ENCODE measurements at regions not wholly inside any gene's neighbourhood (a gene's known extent, or its start where the extent isn't known, plus 50 kb on each side); places are given as distances from the start of the nearest gene placed in this dataset.

GRCh38 chr6:132244744-132245143 is 156.5 kb downstream of the MOXD1 start:
- DNase-seq (no peak), ATAC-seq (no peak)
- intact Hi-C loops (cut with micrococcal nuclease), result no loop called here

GRCh38 chr6:132236744-132237143 is 164.5 kb downstream of the MOXD1 start:
- DNase-seq, result no peak
- ATAC-seq, result no peak
- intact Hi-C loops (cut with micrococcal nuclease), result no loop called here

- no peak for DNase-seq
- no peak for ATAC-seq
- intact Hi-C loops (cut with micrococcal nuclease), result no loop called here
Measured at GRCh38 chr6:132236281-132236680, 165.0 kb downstream of the MOXD1 start.

GRCh38 chr6:132235596-132236280 is 165.5 kb downstream of the MOXD1 start:
- intact Hi-C loops (cut with micrococcal nuclease), result no loop called here
- DNase-seq (no peak), ATAC-seq (no peak)

GRCh38 chr6:132234356-132234755 is 166.9 kb downstream of the MOXD1 start:
- DNase-seq (no peak), ATAC-seq (no peak)

GRCh38 chr6:132231121-132231884 is 170.0 kb downstream of the MOXD1 start:
- DNase-seq (no peak), ATAC-seq (no peak)
- intact Hi-C loops (cut with micrococcal nuclease), result no loop called here

More at GRCh38 chr6:132234356-132234755, 166.9 kb downstream of the MOXD1 start:
- intact Hi-C loops (cut with micrococcal nuclease), result no loop called here

- no peak for DNase-seq
- no peak for ATAC-seq
- intact Hi-C loops (cut with micrococcal nuclease), result no loop called here
Measured at GRCh38 chr6:132228894-132229293, 172.4 kb downstream of the MOXD1 start.

GRCh38 chr6:132227904-132228303 is 173.4 kb downstream of the MOXD1 start:
- ATAC-seq (peak; percentile 66), DNase-seq (no peak)
- intact Hi-C loops (cut with micrococcal nuclease), result no loop called here

GRCh38 chr6:132224943-132225342 is 176.3 kb downstream of the MOXD1 start:
- ATAC-seq (no peak), DNase-seq (no peak)
- intact Hi-C loops (cut with micrococcal nuclease), result no loop called here

GRCh38 chr6:132220800-132221199 is 180.5 kb downstream of the MOXD1 start:
- DNase-seq (no peak), ATAC-seq (no peak)
- intact Hi-C loops (cut with micrococcal nuclease), result no loop called here

GRCh38 chr6:132219901-132220300 is 181.4 kb downstream of the MOXD1 start:
- ATAC-seq (no peak), DNase-seq (no peak)
- intact Hi-C loops (cut with micrococcal nuclease), result loop anchor here (5.0 kb wide), 1 partner anchor 293 kb away; no protein-coding TSS in a partner anchor

GRCh38 chr6:132218059-132218696 is 183.1 kb downstream of the MOXD1 start:
- DNase-seq (no peak), ATAC-seq (no peak)
- intact Hi-C loops (cut with micrococcal nuclease), result loop anchor here (5.0 kb wide), 1 partner anchor 291 kb away; no protein-coding TSS in a partner anchor

GRCh38 chr6:132215805-132216204 is 185.5 kb downstream of the MOXD1 start:
- ATAC-seq, result no peak
- no peak for DNase-seq
- intact Hi-C loops (cut with micrococcal nuclease), result loop anchor here (5.0 kb wide), 1 partner anchor 289 kb away; no protein-coding TSS in a partner anchor

- no peak for ATAC-seq
- intact Hi-C loops (cut with micrococcal nuclease), result loop anchor here (5.0 kb wide), 1 partner anchor 287 kb away; no protein-coding TSS in a partner anchor
- DNase-seq, result no peak
Measured at GRCh38 chr6:132214716-132215115, 186.6 kb downstream of the MOXD1 start.

- intact Hi-C loops (cut with micrococcal nuclease), result no loop called here
Measured at GRCh38 chr6:132213732-132214131, 187.5 kb downstream of the MOXD1 start.

GRCh38 chr6:132213191-132213590 is 188.1 kb downstream of the MOXD1 start:
- intact Hi-C loops (cut with micrococcal nuclease), result no loop called here
- ATAC-seq (no peak), DNase-seq (no peak)

More at GRCh38 chr6:132213732-132214131, 187.5 kb downstream of the MOXD1 start:
- DNase-seq, result no peak
- no peak for ATAC-seq

- DNase-seq (no peak), ATAC-seq (no peak)
- intact Hi-C loops (cut with micrococcal nuclease), result no loop called here
Measured at GRCh38 chr6:132210886-132211563, 190.2 kb downstream of the MOXD1 start.

- no peak for DNase-seq
- no peak for ATAC-seq
- intact Hi-C loops (cut with micrococcal nuclease), result no loop called here
Measured at GRCh38 chr6:132209351-132209750, 191.9 kb downstream of the MOXD1 start.

GRCh38 chr6:132207991-132208390 is 193.3 kb downstream of the MOXD1 start:
- DNase-seq (no peak), ATAC-seq (no peak)
- intact Hi-C loops (cut with micrococcal nuclease), result no loop called here
